ENCODE measurements at regions not wholly inside any gene's neighbourhood (a gene's known extent, or its start where the extent isn't known, plus 50 kb on each side); places are given as distances from the start of the nearest gene placed in this dataset.

- H3K4me3 ChIP-seq (replicated peaks in 1 of 2; ENCODE audit: low read depth in 2 of 2, low read length in 2 of 2), result no peak overlapping the region
- no peak for TF ChIP-seq CTCF (IDR thresholded peaks at IDR 0.05; ENCODE audit: low read depth, low read length)
- DNase-seq (ENCODE audit: low read depth in 2 of 2), result no peak
Measured at GRCh38 chr1:2931724-2932401, 89.4 kb upstream of the ACTRT2 start.

- DNase-seq (ENCODE audit: low read depth in 2 of 2), result no peak
- TF ChIP-seq CTCF (IDR thresholded peaks at IDR 0.05; ENCODE audit: low read depth, low read length), result no peak
- no peak overlapping the region for H3K4me3 ChIP-seq (replicated peaks in 1 of 2; ENCODE audit: low read depth in 2 of 2, low read length in 2 of 2)
Measured at GRCh38 chr1:2932671-2933350, 88.5 kb upstream of the ACTRT2 start.

GRCh38 chr1:2933431-2934155, 87.7 kb upstream of the ACTRT2 start:
- no peak for TF ChIP-seq CTCF (IDR thresholded peaks at IDR 0.05; ENCODE audit: low read depth, low read length)
- no peak for DNase-seq (ENCODE audit: low read depth in 2 of 2)
- no peak overlapping the region for H3K4me3 ChIP-seq (replicated peaks in 1 of 2; ENCODE audit: low read depth in 2 of 2, low read length in 2 of 2)

- no peak for DNase-seq (ENCODE audit: low read depth in 2 of 2)
- no peak overlapping the region for H3K4me3 ChIP-seq (replicated peaks in 1 of 2; ENCODE audit: low read depth in 2 of 2, low read length in 2 of 2)
- TF ChIP-seq CTCF (IDR thresholded peaks at IDR 0.05; ENCODE audit: low read depth, low read length), result no peak
Measured at GRCh38 chr1:2934156-2934540, 87.1 kb upstream of the ACTRT2 start.

- DNase-seq (ENCODE audit: low read depth in 2 of 2), result no peak
- no peak for TF ChIP-seq CTCF (IDR thresholded peaks at IDR 0.05; ENCODE audit: low read depth, low read length)
Measured at GRCh38 chr1:2934642-2935081, 86.6 kb upstream of the ACTRT2 start.

GRCh38 chr1:2935184-2935583, 86.1 kb upstream of the ACTRT2 start:
- no peak for DNase-seq (ENCODE audit: low read depth in 2 of 2)
- no peak for TF ChIP-seq CTCF (IDR thresholded peaks at IDR 0.05; ENCODE audit: low read depth, low read length)

More at GRCh38 chr1:2934642-2935081, 86.6 kb upstream of the ACTRT2 start:
- H3K4me3 ChIP-seq (replicated peaks in 1 of 2; ENCODE audit: low read depth in 2 of 2, low read length in 2 of 2), result no peak overlapping the region

More at GRCh38 chr1:2935184-2935583, 86.1 kb upstream of the ACTRT2 start:
- H3K4me3 ChIP-seq (replicated peaks in 1 of 2; ENCODE audit: low read depth in 2 of 2, low read length in 2 of 2), result no peak overlapping the region

Data from cardiac fibroblast (primary cell).